KMS-11 (cell line): ENCODE measurements at regions not wholly inside any gene's neighbourhood (a gene's known extent, or its start where the extent isn't known, plus 50 kb on each side); places are given as distances from the start of the nearest gene placed in this dataset.

Experiments
- H2AFZ ChIP-seq: fragments of 200-600 bp; sonication (generic); 2 replicates; pipeline ENCODE4 v1.6.1; 2016; ENCODE audit warnings: antibody characterized with exemption, mixed run types, low read depth
- H3K27ac ChIP-seq: fragments of 200-600 bp; sonication (generic); 2 replicates; pipeline ENCODE4 v1.6.1; 2016; ENCODE audit warnings: mild to moderate bottlenecking, mixed run types
- H3K27me3 ChIP-seq: fragments of 200-600 bp; sonication (generic); 2 replicates; pipeline ENCODE4 v1.6.1; 2017; ENCODE audit warnings: mild to moderate bottlenecking, low read depth, mixed run types, moderate library complexity; ENCODE audit not compliant: insufficient read depth
- H3K36me3 ChIP-seq: fragments of 200-600 bp; sonication (generic); 2 replicates; pipeline ENCODE4 v1.6.1; 2017; ENCODE audit warnings: mild to moderate bottlenecking, mixed run types; ENCODE audit not compliant: insufficient read depth
- H3K4me1 ChIP-seq: fragments of 200-600 bp; sonication (generic); 2 replicates; pipeline ENCODE4 v1.6.1; 2016; ENCODE audit warnings: mild to moderate bottlenecking, low read depth, mixed run types; ENCODE audit not compliant: poor library complexity, severe bottlenecking
- H3K4me2 ChIP-seq: fragments of 200-600 bp; sonication (generic); 2 replicates; pipeline ENCODE4 v1.7.0; 2016; ENCODE audit warnings: mild to moderate bottlenecking, mixed run types
- H3K4me3 ChIP-seq: fragments of 200-600 bp; sonication (generic); IDR thresholded peaks from 2 replicates; pipeline ENCODE4 v1.6.1; 2017; ENCODE audit warnings: low read depth, low read length, mixed read lengths; ENCODE audit not compliant: insufficient read depth
- H3K79me2 ChIP-seq: fragments of 200-600 bp; sonication (generic); 2 replicates; pipeline ENCODE4 v1.6.1; 2016; ENCODE audit warnings: low read depth, mixed run types; ENCODE audit not compliant: insufficient read depth
- H3K9ac ChIP-seq: fragments of 200-600 bp; sonication (generic); 2 replicates; pipeline ENCODE4 v1.6.1; 2016; ENCODE audit warnings: mild to moderate bottlenecking, mixed run types
- H4K20me1 ChIP-seq: fragments of 200-600 bp; sonication (generic); 2 replicates; pipeline ENCODE4 v1.6.1; 2016; ENCODE audit warnings: mild to moderate bottlenecking, mixed run types; ENCODE audit not compliant: insufficient read depth
- TF ChIP-seq, protein P1 (sequence below): fragments of 200-600 bp; sonication (generic); conservative IDR thresholded peaks from 2 replicates; pipeline ENCODE4 v1.6.1; 2017; ENCODE audit warnings: low read depth, mild to moderate bottlenecking, antibody characterized with exemption, low read length, moderate library complexity, mixed read lengths

DNA sequence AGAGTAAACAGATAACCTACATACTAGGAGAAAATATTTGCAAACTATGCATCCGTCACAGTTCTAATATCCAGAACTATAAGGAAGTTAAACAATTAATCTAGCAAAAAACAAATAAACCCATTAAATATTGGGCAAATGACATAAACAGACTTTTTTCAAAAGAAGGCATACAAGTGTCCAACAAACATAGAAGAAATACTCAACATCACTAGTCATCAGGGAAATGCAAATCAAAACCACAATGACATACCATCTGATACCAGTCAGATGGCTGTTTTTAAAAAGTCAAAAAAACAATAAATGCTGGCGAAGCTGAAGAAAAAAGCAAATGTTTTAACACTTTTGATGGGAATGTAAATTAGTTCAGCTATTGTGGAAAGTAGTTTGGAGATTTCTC lies 1117.7 kb upstream of the MAP3K7 start:
- Histone ChIP-seq H3K36me3 (no peaks in the 10 kb centered on the region), H3K9ac (no peak overlapping the region), H3K4me1 (no peaks in the 10 kb centered on the region), H3K4me3 (no peak overlapping the region), H2AFZ (no peak overlapping the region), H3K27ac (no peak overlapping the region), H4K20me1 (no peaks in the 10 kb centered on the region), H3K4me2 (no peak overlapping the region), H3K27me3 (no peaks in the 10 kb centered on the region), H3K79me2 (no peaks in the 10 kb centered on the region)
- TF ChIP-seq, protein P1, sequence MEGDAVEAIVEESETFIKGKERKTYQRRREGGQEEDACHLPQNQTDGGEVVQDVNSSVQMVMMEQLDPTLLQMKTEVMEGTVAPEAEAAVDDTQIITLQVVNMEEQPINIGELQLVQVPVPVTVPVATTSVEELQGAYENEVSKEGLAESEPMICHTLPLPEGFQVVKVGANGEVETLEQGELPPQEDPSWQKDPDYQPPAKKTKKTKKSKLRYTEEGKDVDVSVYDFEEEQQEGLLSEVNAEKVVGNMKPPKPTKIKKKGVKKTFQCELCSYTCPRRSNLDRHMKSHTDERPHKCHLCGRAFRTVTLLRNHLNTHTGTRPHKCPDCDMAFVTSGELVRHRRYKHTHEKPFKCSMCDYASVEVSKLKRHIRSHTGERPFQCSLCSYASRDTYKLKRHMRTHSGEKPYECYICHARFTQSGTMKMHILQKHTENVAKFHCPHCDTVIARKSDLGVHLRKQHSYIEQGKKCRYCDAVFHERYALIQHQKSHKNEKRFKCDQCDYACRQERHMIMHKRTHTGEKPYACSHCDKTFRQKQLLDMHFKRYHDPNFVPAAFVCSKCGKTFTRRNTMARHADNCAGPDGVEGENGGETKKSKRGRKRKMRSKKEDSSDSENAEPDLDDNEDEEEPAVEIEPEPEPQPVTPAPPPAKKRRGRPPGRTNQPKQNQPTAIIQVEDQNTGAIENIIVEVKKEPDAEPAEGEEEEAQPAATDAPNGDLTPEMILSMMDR: no peak

DNA sequence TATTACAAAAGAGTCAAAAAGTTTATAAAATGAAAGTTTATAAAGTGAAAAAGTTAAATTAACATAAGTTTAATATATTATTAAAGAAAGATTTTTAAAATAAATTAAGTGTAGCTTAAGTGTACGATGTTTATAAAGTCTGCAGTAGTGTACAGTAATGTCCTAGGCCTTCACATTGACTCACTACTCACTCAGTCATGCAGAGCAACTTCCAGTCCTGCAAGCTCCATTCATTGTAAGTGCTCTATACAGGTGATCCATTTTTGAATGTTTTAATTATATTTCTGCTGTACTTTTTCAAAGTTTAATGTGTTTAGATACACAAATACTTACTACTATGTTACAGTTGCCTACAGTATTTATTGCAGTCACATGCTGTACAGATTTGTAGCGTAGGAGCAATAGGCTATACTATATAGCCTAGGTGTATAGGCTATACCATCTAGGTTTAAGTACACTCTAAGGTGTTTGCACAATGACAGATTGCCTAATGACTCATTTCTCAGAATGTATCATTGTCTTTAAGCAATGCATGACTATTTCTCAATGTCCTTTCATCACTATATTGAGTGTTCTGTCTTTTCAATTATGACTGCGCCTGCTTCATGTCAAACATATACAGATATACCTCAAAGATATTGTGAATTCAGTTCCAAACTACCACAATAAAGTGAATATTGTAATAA lies 1110.3 kb upstream of the MAP3K7 start:
- Histone ChIP-seq H3K9ac (no peak overlapping the region), H3K27me3 (no peaks in the 10 kb centered on the region), H3K36me3 (no peaks in the 10 kb centered on the region), H3K4me1 (no peaks in the 10 kb centered on the region), H3K27ac (no peak overlapping the region), H3K79me2 (no peaks in the 10 kb centered on the region), H3K4me2 (no peak overlapping the region), H3K4me3 (no peak overlapping the region), H4K20me1 (no peaks in the 10 kb centered on the region), H2AFZ (no peak overlapping the region)
- TF ChIP-seq, protein P1: no peak

DNA sequence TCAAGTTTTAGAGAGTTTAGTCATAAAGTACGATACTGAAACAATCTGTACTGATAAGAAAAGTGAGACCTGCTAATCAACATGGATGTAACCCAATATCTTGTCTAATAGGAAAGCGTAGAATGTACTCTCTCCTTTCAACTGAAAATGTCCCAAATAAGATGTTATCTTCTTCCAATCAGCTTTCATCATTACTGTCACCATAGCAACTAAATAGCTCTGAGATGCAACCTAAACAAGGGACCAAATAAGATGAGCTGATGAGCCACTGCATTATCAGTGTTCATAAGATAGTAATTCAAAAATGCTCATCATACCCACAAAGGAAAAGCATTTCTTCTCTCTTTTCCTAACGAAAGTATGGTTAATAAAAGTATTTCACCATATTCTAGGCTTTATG lies 1108.3 kb upstream of the MAP3K7 start:
- no peak overlapping the region for H3K9ac ChIP-seq
- H3K36me3 ChIP-seq: no peaks in the 10 kb centered on the region
- TF ChIP-seq, protein P1: no peak
- no peak overlapping the region for H2AFZ ChIP-seq
- no peaks in the 10 kb centered on the region for H3K27me3 ChIP-seq
- no peak overlapping the region for H3K27ac ChIP-seq
- H4K20me1 ChIP-seq: no peaks in the 10 kb centered on the region
- no peak overlapping the region for H3K4me2 ChIP-seq
- H3K4me1 ChIP-seq: no peaks in the 10 kb centered on the region
- no peaks in the 10 kb centered on the region for H3K79me2 ChIP-seq
- H3K4me3 ChIP-seq: no peak overlapping the region

DNA sequence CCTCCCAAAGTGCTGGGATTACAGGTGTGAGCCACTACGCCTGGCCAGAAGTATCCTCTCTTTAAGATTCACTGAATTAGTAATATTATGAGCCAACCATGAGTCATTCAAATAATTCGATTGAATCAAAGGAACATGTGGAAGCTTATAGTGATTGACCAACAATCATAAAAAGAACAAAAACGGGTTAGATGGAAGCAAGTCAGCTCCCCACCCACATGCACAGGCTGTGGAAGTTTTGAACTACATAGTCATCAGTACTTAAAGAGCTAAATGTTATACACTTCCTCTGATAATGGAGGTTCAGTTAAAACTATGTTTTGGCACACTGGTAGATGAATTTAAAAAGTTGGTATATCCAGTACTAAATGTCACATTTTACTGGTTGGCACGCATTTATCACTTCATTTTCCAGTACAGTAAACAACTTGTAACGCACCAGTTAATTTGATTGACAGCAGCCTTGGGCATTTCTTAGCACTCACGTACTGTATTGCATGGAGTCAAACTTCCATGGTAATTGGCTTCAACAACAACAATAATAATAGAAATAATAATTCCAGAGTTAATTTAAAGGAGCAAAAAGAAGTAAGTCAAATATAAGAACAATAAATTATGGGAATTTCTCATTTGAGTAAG lies 1107.3 kb upstream of the MAP3K7 start:
- Histone ChIP-seq H3K4me3 (no peak overlapping the region), H3K79me2 (no peaks in the 10 kb centered on the region), H2AFZ (no peak overlapping the region), H3K36me3 (no peaks in the 10 kb centered on the region), H3K9ac (no peak overlapping the region), H3K27ac (no peak overlapping the region), H3K4me2 (no peak overlapping the region), H4K20me1 (no peaks in the 10 kb centered on the region), H3K27me3 (no peaks in the 10 kb centered on the region), H3K4me1 (no peaks in the 10 kb centered on the region)
- TF ChIP-seq, protein P1: no peak
